ENCODE measurements at regions not wholly inside any gene's neighbourhood (a gene's known extent, or its start where the extent isn't known, plus 50 kb on each side); places are given as distances from the start of the nearest gene placed in this dataset.

- no peak for DNase-seq (ENCODE audit: low spot score)
- TF ChIP-seq CTCF (IDR thresholded peaks at IDR 0.05; ENCODE audit: extremely low read depth, insufficient read depth, missing control alignments), result no peak
- in situ Hi-C loops (cut with MboI; ENCODE audit: low pct_unique_long_range_greater_than_20kb, low sequenced_read_pairs, unreplicated experiment), result no loop called here
Observed at GRCh38 chr10:130726996-130727725, 584.4 kb downstream of the TCERG1L start.

GRCh38 chr10:130727766-130728490 lies 583.6 kb downstream of the TCERG1L start:
- DNase-seq (ENCODE audit: low spot score), result no peak
- in situ Hi-C loops (cut with MboI; ENCODE audit: low pct_unique_long_range_greater_than_20kb, low sequenced_read_pairs, unreplicated experiment), result no loop called here
- TF ChIP-seq CTCF (IDR thresholded peaks at IDR 0.05; ENCODE audit: extremely low read depth, insufficient read depth, missing control alignments), result no peak

- TF ChIP-seq CTCF (IDR thresholded peaks at IDR 0.05; ENCODE audit: extremely low read depth, insufficient read depth, missing control alignments), result no peak
- in situ Hi-C loops (cut with MboI; ENCODE audit: low pct_unique_long_range_greater_than_20kb, low sequenced_read_pairs, unreplicated experiment), result no loop called here
- DNase-seq (ENCODE audit: low spot score), result no peak
Observed at GRCh38 chr10:130728531-130729215, 582.8 kb downstream of the TCERG1L start.

- in situ Hi-C loops (cut with MboI; ENCODE audit: low pct_unique_long_range_greater_than_20kb, low sequenced_read_pairs, unreplicated experiment), result no loop called here
- no peak for DNase-seq (ENCODE audit: low spot score)
- TF ChIP-seq CTCF (IDR thresholded peaks at IDR 0.05; ENCODE audit: extremely low read depth, insufficient read depth, missing control alignments), result no peak
Observed at GRCh38 chr10:130729876-130730275, 581.6 kb downstream of the TCERG1L start.

- TF ChIP-seq CTCF (IDR thresholded peaks at IDR 0.05; ENCODE audit: extremely low read depth, insufficient read depth, missing control alignments), result no peak
- no peak for DNase-seq (ENCODE audit: low spot score)
- in situ Hi-C loops (cut with MboI; ENCODE audit: low pct_unique_long_range_greater_than_20kb, low sequenced_read_pairs, unreplicated experiment), result no loop called here
Observed at GRCh38 chr10:130737186-130737585, 574.3 kb downstream of the TCERG1L start.

- no peak for TF ChIP-seq CTCF (IDR thresholded peaks at IDR 0.05; ENCODE audit: extremely low read depth, insufficient read depth, missing control alignments)
- in situ Hi-C loops (cut with MboI; ENCODE audit: low pct_unique_long_range_greater_than_20kb, low sequenced_read_pairs, unreplicated experiment), result no loop called here
- no peak for DNase-seq (ENCODE audit: low spot score)
Observed at GRCh38 chr10:130737621-130738020, 573.9 kb downstream of the TCERG1L start.
